ENCODE measurements at regions not wholly inside any gene's neighbourhood (a gene's known extent, or its start where the extent isn't known, plus 50 kb on each side); places are given as distances from the start of the nearest gene placed in this dataset.

- Histone ChIP-seq H4K91ac (replicated peaks; ENCODE audit: insufficient read length, low read length) (no peak overlapping the region), H3K27me3 (replicated peaks in 1 of 4; ENCODE audit: control insufficient read depth in 3 of 4, extremely low read depth in 1 of 4, insufficient read depth in 3 of 4, low read length in 3 of 4) (no peaks in the 10 kb centered on the region), H3K9me3 (ENCODE audit: insufficient read depth in 2 of 2, low read depth in 1 of 2, low read length in 1 of 2) (no peaks in the 10 kb centered on the region; a peak in 1 of 4 replicates), H3K56ac (replicated peaks; ENCODE audit: insufficient read length, low read depth, low read length) (no peak overlapping the region), H3K23ac (ENCODE audit: insufficient read length) (no peak overlapping the region), H3K4me2 (ENCODE audit: insufficient read depth in 1 of 2, low read depth in 2 of 2, low read length in 2 of 2) (peak overlapping the region in 1 of 2 experiments; percentile 32; a peak in 1 of 4 replicates), H3K4ac (replicated peaks; ENCODE audit: insufficient read length, low read depth, low read length) (no peak overlapping the region), H3K4me3 (ENCODE audit: extremely low read depth in 1 of 4, insufficient read depth in 2 of 4, low read depth in 3 of 4, low read length in 4 of 4) (no peak overlapping the region), H3K18ac (ENCODE audit: extremely low read depth, low read length) (no peak overlapping the region), H2BK5ac (ENCODE audit: low read depth, low read length) (no peak overlapping the region), H4K20me1 (replicated peaks in 1 of 2; ENCODE audit: control insufficient read depth in 1 of 2, insufficient read depth in 2 of 2, low read length in 2 of 2) (no peaks in the 10 kb centered on the region), H3K36me3 (ENCODE audit: control insufficient read depth in 2 of 4, insufficient read depth in 4 of 4, low read length in 3 of 4) (no peaks in the 10 kb centered on the region), H4K5ac (ENCODE audit: insufficient read length, low read depth, low read length) (no peak overlapping the region), H3K9ac (replicated peaks in 1 of 4; ENCODE audit: extremely low read depth in 1 of 4, low read depth in 3 of 4, low read length in 3 of 4) (no peak overlapping the region), H3K79me1 (ENCODE audit: low read depth, low read length) (no peaks in the 10 kb centered on the region), H3K23me2 (ENCODE audit: low read depth, low read length) (no peaks in the 10 kb centered on the region), H2AK5ac (ENCODE audit: low read depth, low read length) (0 out of 2 replicates have a peak overlapping the region, but pooled peaks have one; percentile 19), H3K79me2 (ENCODE audit: control insufficient read depth in 1 of 2, insufficient read depth in 2 of 2, low read length in 2 of 2) (no peaks in the 10 kb centered on the region), H2BK15ac (ENCODE audit: low read length) (0 out of 2 replicates have a peak overlapping the region, but pooled peaks have one; percentile 31), H2AFZ (ENCODE audit: low read length) (peak overlapping the region; percentile 80), H3K4me1 (replicated peaks in 1 of 4; ENCODE audit: control insufficient read depth in 3 of 4, insufficient read depth in 4 of 4, low read length in 3 of 4) (peaks cover 0 to 16% (median 10%) of the 10 kb centered on the region in 4 experiments; a peak in 6 of 7 replicates), H2BK12ac (ENCODE audit: low read depth, low read length) (no peak overlapping the region), H4K8ac (ENCODE audit: extremely low read depth, insufficient read depth, low read length) (no peak overlapping the region), H2BK20ac (ENCODE audit: low read length) (no peak overlapping the region), H3K14ac (ENCODE audit: insufficient read length) (no peak overlapping the region), H3K27ac (ENCODE audit: low read depth, low read length) (no peak overlapping the region), H2BK120ac (replicated peaks; ENCODE audit: low read depth, low read length) (no peak overlapping the region)
- WGBS, 2 experiments (ENCODE audit: extremely low coverage in 1 of 2, insufficient coverage in 1 of 2, insufficient read length in 1 of 2, insufficient replicate concordance in 2 of 2, low coverage in 1 of 2, low lambda C conversion rate in 2 of 2, missing lambda C conversion rate in 1 of 2), result 88% methylated on average over 3 of the region's 3 CpGs; no CpG with 5 or more reads in 1 of the 2 experiments
- FAIRE-seq, result no peak
- POLR2A ChIA-PET (ENCODE audit: partially characterized antibody), result interaction anchor here (1.8 kb wide), 1 partner anchor 10 kb away, joined by 4 read pairs; no protein-coding TSS in a partner anchor
- CTCF ChIA-PET (ENCODE audit: partially characterized antibody), result interaction anchor here (0.6 to 9.8 kb wide), 9 partner anchors 10 to 375 kb away, joined by 3 to 60 read pairs (median 3); no protein-coding TSS in a partner anchor
- DNase-seq (ENCODE audit: low read depth in 1 of 2, low spot score in 2 of 2), result no peak
- TF ChIP-seq ATF2 (IDR thresholded peaks at IDR 0.05; ENCODE audit: low read length) (no peak), MAX (IDR thresholded peaks at IDR 0.05) (no peak), BRCA1 (IDR thresholded peaks at IDR 0.05; ENCODE audit: low read depth, low read length) (no peak), EP300 (IDR thresholded peaks at IDR 0.05; ENCODE audit: borderline replicate concordance in 1 of 2, low read depth in 2 of 2, low read length in 2 of 2) (no peak), CEBPB (IDR thresholded peaks at IDR 0.05; ENCODE audit: low read depth, low read length) (no peak), SP4 (IDR thresholded peaks at IDR 0.05; ENCODE audit: low read length) (no peak)
These were observed 55.8 kb upstream of the DNAH14 start for GRCh38 chr1:224873434-224874369.
